CD4-positive, alpha-beta T cell (primary cell): ENCODE measurements at regions not wholly inside any gene's neighbourhood (a gene's known extent, or its start where the extent isn't known, plus 50 kb on each side); places are given as distances from the start of the nearest gene placed in this dataset.

Source experiments
- ATAC-seq: fragments of 200-7000 bp; cut with Tn5 transposase; one replicate; pipeline ENCODE4 v1.10.0; 2022; ENCODE audit warnings: mild to moderate bottlenecking; ENCODE audit not compliant: poor library complexity
- CTCF ChIA-PET: fragments of 350-600 bp; sonication (Branson Sonifier 250); formaldehyde crosslinking; loops from one replicate; lab custom pipeline; 2021; ENCODE audit warnings: antibody characterized with exemption, inconsistent platforms; lab: Charles Lee
- POLR2A ChIA-PET: fragments of 350-600 bp; sonication (Branson Sonifier 250); formaldehyde crosslinking; loops from one replicate; lab custom pipeline; 2021; ENCODE audit warnings: antibody characterized with exemption, inconsistent platforms; lab: Charles Lee
- DNase-seq, 14 experiments: peaks; one replicate each; pipeline ENCODE4 v3.0.0-alpha.2; 2013 to 2020; ENCODE audit warnings: mixed read lengths in 2 of 14
- H3K27ac ChIP-seq, 2 donors: one replicate each; pipeline versions ENCODE4 v1.5.1 to v1.7.0; 2013; ENCODE audit warnings: low read length in 2 of 2, low read depth in 1 of 2, mild to moderate bottlenecking in 1 of 2
- H3K27me3 ChIP-seq, 2 experiments: 1 replicate in 1 of 2; 2 replicates in 1 of 2; pipeline versions ENCODE4 v1.6.1 to v1.7.0; 2013; ENCODE audit warnings: low read length in 2 of 2, control low read depth in 1 of 2, mild to moderate bottlenecking in 1 of 2, moderate library complexity in 1 of 2; ENCODE audit not compliant: insufficient read depth in 2 of 2, control insufficient read depth in 1 of 2
- H3K36me3 ChIP-seq: one replicate; pipeline ENCODE4 v1.6.1; 2013; ENCODE audit warnings: low read length, control low read depth; ENCODE audit not compliant: insufficient read depth
- H3K4me1 ChIP-seq: one replicate; pipeline ENCODE4 v1.6.1; 2013; ENCODE audit warnings: low read length, control low read depth; ENCODE audit not compliant: insufficient read depth
- H3K4me3 ChIP-seq: one replicate; pipeline ENCODE4 v1.5.1; 2013; ENCODE audit warnings: mild to moderate bottlenecking, low read length, moderate library complexity
- H3K9me3 ChIP-seq, 2 experiments: 1 replicate in 1 of 2; 2 replicates in 1 of 2; pipeline versions ENCODE4 v1.6.1 to v1.7.0; 2013; ENCODE audit warnings: low read length in 2 of 2, mild to moderate bottlenecking in 2 of 2, control low read depth in 1 of 2, moderate library complexity in 1 of 2; ENCODE audit not compliant: control insufficient read depth in 1 of 2, insufficient read depth in 1 of 2
- H3K27ac Mint-ChIP-seq: one replicate; pipeline ENCODE4 v1.8.0; 2020; ENCODE audit warnings: mixed read lengths
- H3K27me3 Mint-ChIP-seq: one replicate; pipeline ENCODE4 v1.8.0; 2021; ENCODE audit warnings: mixed read lengths
- H3K36me3 Mint-ChIP-seq: one replicate; pipeline ENCODE4 v1.8.0; 2021; ENCODE audit warnings: low read depth, mixed read lengths
- H3K4me1 Mint-ChIP-seq: one replicate; pipeline ENCODE4 v1.8.0; 2021; ENCODE audit warnings: low read depth, mixed read lengths
- H3K4me3 Mint-ChIP-seq: one replicate; pipeline ENCODE4 v1.8.0; 2020; ENCODE audit warnings: mild to moderate bottlenecking, mixed read lengths
- H3K9me3 Mint-ChIP-seq: one replicate; pipeline ENCODE4 v1.8.0; 2020; ENCODE audit warnings: mixed read lengths
- intact Hi-C, 2 experiments: fragments of 100-400 bp; cut with DNase I in 1 of 2; cut with micrococcal nuclease in 1 of 2; formaldehyde crosslinking; loops; one replicate each; pipeline versions ENCODE4 v1.15.1 to v1.9.0; 2023 to 2025; cut with DNase I, micrococcal nuclease
- TF ChIP-seq, protein P1 (sequence below): fragments of 200-600 bp; IDR thresholded peaks from one replicate; pipeline ENCODE4 v1.8.0; 2022; ENCODE audit warnings: antibody characterized with exemption, mild to moderate bottlenecking

- intact Hi-C loops: no loop called here
- no peak for ATAC-seq
Observed at GRCh38 chr10:78543749-78544362, 510.2 kb downstream of the RPS24 start.

GRCh38 chr10:78544423-78545090 is 510.9 kb downstream of the RPS24 start:
- H3K27me3 Mint-ChIP-seq: peaks cover 6% of the 10 kb centered on the region
- Histone ChIP-seq H3K4me1 (peaks cover 7% of the 10 kb centered on the region), H3K9me3 (no peaks in the 10 kb centered on the region), H3K27ac (no peak overlapping the region), H3K36me3 (no peaks in the 10 kb centered on the region), H3K27me3 (peaks cover 0 to 3% of the 10 kb centered on the region in 2 experiments), H3K4me3 (no peak overlapping the region)
- no peak for ATAC-seq
- H3K27ac Mint-ChIP-seq: no peak overlapping the region
- H3K9me3 Mint-ChIP-seq: no peaks in the 10 kb centered on the region
- TF ChIP-seq, protein P1, sequence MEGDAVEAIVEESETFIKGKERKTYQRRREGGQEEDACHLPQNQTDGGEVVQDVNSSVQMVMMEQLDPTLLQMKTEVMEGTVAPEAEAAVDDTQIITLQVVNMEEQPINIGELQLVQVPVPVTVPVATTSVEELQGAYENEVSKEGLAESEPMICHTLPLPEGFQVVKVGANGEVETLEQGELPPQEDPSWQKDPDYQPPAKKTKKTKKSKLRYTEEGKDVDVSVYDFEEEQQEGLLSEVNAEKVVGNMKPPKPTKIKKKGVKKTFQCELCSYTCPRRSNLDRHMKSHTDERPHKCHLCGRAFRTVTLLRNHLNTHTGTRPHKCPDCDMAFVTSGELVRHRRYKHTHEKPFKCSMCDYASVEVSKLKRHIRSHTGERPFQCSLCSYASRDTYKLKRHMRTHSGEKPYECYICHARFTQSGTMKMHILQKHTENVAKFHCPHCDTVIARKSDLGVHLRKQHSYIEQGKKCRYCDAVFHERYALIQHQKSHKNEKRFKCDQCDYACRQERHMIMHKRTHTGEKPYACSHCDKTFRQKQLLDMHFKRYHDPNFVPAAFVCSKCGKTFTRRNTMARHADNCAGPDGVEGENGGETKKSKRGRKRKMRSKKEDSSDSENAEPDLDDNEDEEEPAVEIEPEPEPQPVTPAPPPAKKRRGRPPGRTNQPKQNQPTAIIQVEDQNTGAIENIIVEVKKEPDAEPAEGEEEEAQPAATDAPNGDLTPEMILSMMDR: no peak
- H3K4me1 Mint-ChIP-seq: peaks cover 6% of the 10 kb centered on the region
- H3K36me3 Mint-ChIP-seq: no peaks in the 10 kb centered on the region
- intact Hi-C loops: no loop called here
- ChIA-PET POLR2A (no interaction called here), CTCF (no interaction called here)
- no peak for DNase-seq
- no peak overlapping the region for H3K4me3 Mint-ChIP-seq

More at GRCh38 chr10:78543749-78544362, 510.2 kb downstream of the RPS24 start:
- no peak for DNase-seq
- no peaks in the 10 kb centered on the region for H3K9me3 Mint-ChIP-seq
- ChIA-PET POLR2A (no interaction called here), CTCF (no interaction called here)
- no peak overlapping the region for H3K27ac ChIP-seq
- H3K36me3 Mint-ChIP-seq: no peaks in the 10 kb centered on the region
- H3K4me3 Mint-ChIP-seq: no peak overlapping the region
- peaks cover 7% of the 10 kb centered on the region for H3K4me1 ChIP-seq
- no peak overlapping the region for H3K4me3 ChIP-seq
- no peaks in the 10 kb centered on the region for H3K36me3 ChIP-seq
- H3K27ac Mint-ChIP-seq: no peak overlapping the region
- H3K27me3 Mint-ChIP-seq: peaks cover 6% of the 10 kb centered on the region
- H3K9me3 ChIP-seq: no peaks in the 10 kb centered on the region
- H3K27me3 ChIP-seq: peaks cover 0 to 3% of the 10 kb centered on the region in 2 experiments
- TF ChIP-seq, protein P1: no peak
- peaks cover 6% of the 10 kb centered on the region for H3K4me1 Mint-ChIP-seq

DNA sequence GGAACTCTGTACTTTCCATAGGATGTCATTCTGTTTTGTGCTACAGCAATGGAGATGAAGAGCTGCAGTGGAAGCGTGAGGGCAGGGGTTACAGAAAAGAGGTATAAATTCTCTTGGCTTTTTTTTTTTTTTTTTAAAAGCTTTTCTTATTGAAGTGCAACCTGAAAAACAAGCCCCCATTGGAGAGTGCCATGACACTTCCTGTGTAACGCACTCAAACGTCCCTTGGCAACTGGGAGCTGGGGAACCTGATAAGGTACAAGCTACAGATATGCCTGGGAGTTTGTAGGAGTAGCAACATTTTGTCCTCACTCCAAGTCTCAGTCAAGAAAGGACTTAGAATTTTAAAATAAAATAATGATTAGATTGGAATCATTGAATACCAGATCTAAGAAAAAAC is 512.1 kb downstream of the RPS24 start:
- H3K9me3 ChIP-seq: no peaks in the 10 kb centered on the region
- CTCF ChIA-PET: interaction anchor here (0.6 kb wide), 1 partner anchor 658 kb away, joined by 3 read pairs; no protein-coding TSS in a partner anchor

More for the DNA sequence above, 512.1 kb downstream of the RPS24 start:
- Histone ChIP-seq H3K36me3 (no peaks in the 10 kb centered on the region), H3K4me3 (no peak overlapping the region), H3K27me3 (peaks cover 0 to 3% of the 10 kb centered on the region in 2 experiments), H3K4me1 (peaks cover 7% of the 10 kb centered on the region), H3K27ac (no peak overlapping the region)
- TF ChIP-seq, protein P1: no peak
- no peak overlapping the region for H3K27ac Mint-ChIP-seq
- H3K4me3 Mint-ChIP-seq: no peak overlapping the region
- POLR2A ChIA-PET: no interaction called here
- intact Hi-C loops: no loop called here
- H3K4me1 Mint-ChIP-seq: peaks cover 6% of the 10 kb centered on the region
- no peak for DNase-seq
- H3K36me3 Mint-ChIP-seq: no peaks in the 10 kb centered on the region
- H3K27me3 Mint-ChIP-seq: peaks cover 6% of the 10 kb centered on the region
- no peak for ATAC-seq
- no peaks in the 10 kb centered on the region for H3K9me3 Mint-ChIP-seq
